ENCODE measurements at regions not wholly inside any gene's neighbourhood (a gene's known extent, or its start where the extent isn't known, plus 50 kb on each side); places are given as distances from the start of the nearest gene placed in this dataset.
"Not testable (repeated sequence)": the region's sequence is repeated elsewhere in the genome, so short reads cannot be mapped to it uniquely, and the experiment has no call there.

- H3K4me3 ChIP-seq (ENCODE audit: low read depth, low read length); H4K91ac ChIP-seq (ENCODE audit: low read depth, low read length); H4K12ac ChIP-seq (ENCODE audit: low read depth, low read length); H3K4me1 ChIP-seq (ENCODE audit: control insufficient read depth in 1 of 2, insufficient read depth in 2 of 2, low read length in 2 of 2); H2AK5ac ChIP-seq (ENCODE audit: low read length); H3K79me1 ChIP-seq (ENCODE audit: low read length); H3K9ac ChIP-seq (ENCODE audit: low read length); H2BK12ac ChIP-seq (ENCODE audit: low read length); H3K36me3 ChIP-seq (ENCODE audit: control insufficient read depth in 1 of 2, insufficient read depth in 2 of 2, low read length in 2 of 2); DNase-seq; H3K4ac ChIP-seq (ENCODE audit: low read depth, low read length); H2AFZ ChIP-seq (ENCODE audit: insufficient read depth, low read length, poor library complexity); H3K14ac ChIP-seq (ENCODE audit: low read length); H3K4me2 ChIP-seq (ENCODE audit: low read length); H2BK120ac ChIP-seq (ENCODE audit: insufficient read depth, low read length, poor library complexity); H3K79me2 ChIP-seq (ENCODE audit: control insufficient read depth, insufficient read depth, low read length, poor library complexity); H2BK5ac ChIP-seq (ENCODE audit: low read depth, low read length, poor library complexity); H3K27ac ChIP-seq (ENCODE audit: low read depth, low read length); H3K27me3 ChIP-seq (ENCODE audit: insufficient read depth, low read length); H3K23ac ChIP-seq (ENCODE audit: low read length); H3K9me3 ChIP-seq (ENCODE audit: insufficient read depth, low read depth, low read length); H4K8ac ChIP-seq (ENCODE audit: low read depth, low read length); H3K18ac ChIP-seq (ENCODE audit: low read length): not testable (repeated sequence)
- no CpG with 5 or more reads among the region's 51 CpGs for WGBS (ENCODE audit: extremely low coverage, insufficient coverage, insufficient read length)
These were observed 81.8 kb upstream of the SNTG2 start for GRCh38 chr2:868857-869256.

- Histone ChIP-seq H3K23ac (ENCODE audit: low read length) (no peak overlapping the region), H4K8ac (ENCODE audit: low read depth, low read length) (no peak overlapping the region), H3K79me1 (ENCODE audit: low read length) (no peaks in the 10 kb centered on the region), H3K79me2 (ENCODE audit: control insufficient read depth, insufficient read depth, low read length, poor library complexity) (no peaks in the 10 kb centered on the region), H3K4me1 (ENCODE audit: control insufficient read depth in 1 of 2, insufficient read depth in 2 of 2, low read length in 2 of 2) (no peaks in the 10 kb centered on the region), H4K12ac (ENCODE audit: low read depth, low read length) (no peak overlapping the region), H2BK120ac (ENCODE audit: insufficient read depth, low read length, poor library complexity) (no peak overlapping the region), H3K14ac (ENCODE audit: low read length) (no peak overlapping the region), H2AFZ (ENCODE audit: insufficient read depth, low read length, poor library complexity) (no peak overlapping the region), H4K91ac (ENCODE audit: low read depth, low read length) (no peak overlapping the region), H3K27me3 (ENCODE audit: insufficient read depth, low read length) (no peaks in the 10 kb centered on the region), H3K4ac (ENCODE audit: low read depth, low read length) (no peak overlapping the region), H3K4me3 (ENCODE audit: low read depth, low read length) (no peak overlapping the region), H3K18ac (ENCODE audit: low read length) (no peak overlapping the region), H3K36me3 (ENCODE audit: control insufficient read depth in 1 of 2, insufficient read depth in 2 of 2, low read length in 2 of 2) (no peaks in the 10 kb centered on the region), H3K9me3 (ENCODE audit: insufficient read depth, low read depth, low read length) (no peaks in the 10 kb centered on the region), H2BK12ac (ENCODE audit: low read length) (no peak overlapping the region), H3K4me2 (ENCODE audit: low read length) (no peak overlapping the region), H3K27ac (ENCODE audit: low read depth, low read length) (no peak overlapping the region), H2AK5ac (ENCODE audit: low read length) (no peak overlapping the region), H3K9ac (ENCODE audit: low read length) (no peak overlapping the region), H2BK5ac (ENCODE audit: low read depth, low read length, poor library complexity) (no peak overlapping the region)
- no peak for DNase-seq
- WGBS (ENCODE audit: extremely low coverage, insufficient coverage, insufficient read length): no CpG with 5 or more reads among the region's 9 CpGs
These were observed 83.4 kb upstream of the SNTG2 start for GRCh38 chr2:867296-867695.

GRCh38 chr2:866887-867286, 83.8 kb upstream of the SNTG2 start:
- no peaks in the 10 kb centered on the region for H3K36me3 ChIP-seq (ENCODE audit: control insufficient read depth in 1 of 2, insufficient read depth in 2 of 2, low read length in 2 of 2)
- no peaks in the 10 kb centered on the region for H3K9me3 ChIP-seq (ENCODE audit: insufficient read depth, low read depth, low read length)
- H4K12ac ChIP-seq (ENCODE audit: low read depth, low read length): no peak overlapping the region
- no peaks in the 10 kb centered on the region for H3K79me1 ChIP-seq (ENCODE audit: low read length)
- no peak overlapping the region for H3K23ac ChIP-seq (ENCODE audit: low read length)
- H3K4me2 ChIP-seq (ENCODE audit: low read length): no peak overlapping the region
- no peak overlapping the region for H4K91ac ChIP-seq (ENCODE audit: low read depth, low read length)
- no CpG with 5 or more reads among the region's 6 CpGs for WGBS (ENCODE audit: extremely low coverage, insufficient coverage, insufficient read length)
- no peak overlapping the region for H3K9ac ChIP-seq (ENCODE audit: low read length)
- no peaks in the 10 kb centered on the region for H3K27me3 ChIP-seq (ENCODE audit: insufficient read depth, low read length)
- H3K4ac ChIP-seq (ENCODE audit: low read depth, low read length): no peak overlapping the region
- H3K27ac ChIP-seq (ENCODE audit: low read depth, low read length): no peak overlapping the region
- H2BK12ac ChIP-seq (ENCODE audit: low read length): no peak overlapping the region
- H3K18ac ChIP-seq (ENCODE audit: low read length): no peak overlapping the region
- H2BK5ac ChIP-seq (ENCODE audit: low read depth, low read length, poor library complexity): no peak overlapping the region
- no peak overlapping the region for H4K8ac ChIP-seq (ENCODE audit: low read depth, low read length)
- no peak overlapping the region for H3K14ac ChIP-seq (ENCODE audit: low read length)
- no peak overlapping the region for H2BK120ac ChIP-seq (ENCODE audit: insufficient read depth, low read length, poor library complexity)
- H2AFZ ChIP-seq (ENCODE audit: insufficient read depth, low read length, poor library complexity): no peak overlapping the region
- no peaks in the 10 kb centered on the region for H3K79me2 ChIP-seq (ENCODE audit: control insufficient read depth, insufficient read depth, low read length, poor library complexity)
- no peak overlapping the region for H3K4me3 ChIP-seq (ENCODE audit: low read depth, low read length)
- DNase-seq: peak in 1 of 2 donors; percentile 3
- no peak overlapping the region for H2AK5ac ChIP-seq (ENCODE audit: low read length)
- H3K4me1 ChIP-seq (ENCODE audit: control insufficient read depth in 1 of 2, insufficient read depth in 2 of 2, low read length in 2 of 2): no peaks in the 10 kb centered on the region

- H2AK5ac ChIP-seq (ENCODE audit: low read length): no peak overlapping the region
- no peaks in the 10 kb centered on the region for H3K27me3 ChIP-seq (ENCODE audit: insufficient read depth, low read length)
- no peak overlapping the region for H3K4me2 ChIP-seq (ENCODE audit: low read length)
- H2BK5ac ChIP-seq (ENCODE audit: low read depth, low read length, poor library complexity): no peak overlapping the region
- no peak for DNase-seq
- no peak overlapping the region for H2AFZ ChIP-seq (ENCODE audit: insufficient read depth, low read length, poor library complexity)
- no peaks in the 10 kb centered on the region for H3K79me1 ChIP-seq (ENCODE audit: low read length)
- no peak overlapping the region for H3K9ac ChIP-seq (ENCODE audit: low read length)
- no peak overlapping the region for H3K14ac ChIP-seq (ENCODE audit: low read length)
- H2BK12ac ChIP-seq (ENCODE audit: low read length): no peak overlapping the region
- no peak overlapping the region for H4K12ac ChIP-seq (ENCODE audit: low read depth, low read length)
- H3K9me3 ChIP-seq (ENCODE audit: insufficient read depth, low read depth, low read length): no peaks in the 10 kb centered on the region
- H3K36me3 ChIP-seq (ENCODE audit: control insufficient read depth in 1 of 2, insufficient read depth in 2 of 2, low read length in 2 of 2): no peaks in the 10 kb centered on the region
- H3K4ac ChIP-seq (ENCODE audit: low read depth, low read length): no peak overlapping the region
- H3K79me2 ChIP-seq (ENCODE audit: control insufficient read depth, insufficient read depth, low read length, poor library complexity): no peaks in the 10 kb centered on the region
- no peak overlapping the region for H3K27ac ChIP-seq (ENCODE audit: low read depth, low read length)
- no peak overlapping the region for H2BK120ac ChIP-seq (ENCODE audit: insufficient read depth, low read length, poor library complexity)
- no peak overlapping the region for H4K8ac ChIP-seq (ENCODE audit: low read depth, low read length)
- H4K91ac ChIP-seq (ENCODE audit: low read depth, low read length): no peak overlapping the region
- no peak overlapping the region for H3K18ac ChIP-seq (ENCODE audit: low read length)
- no peak overlapping the region for H3K23ac ChIP-seq (ENCODE audit: low read length)
- no peak overlapping the region for H3K4me3 ChIP-seq (ENCODE audit: low read depth, low read length)
- H3K4me1 ChIP-seq (ENCODE audit: control insufficient read depth in 1 of 2, insufficient read depth in 2 of 2, low read length in 2 of 2): no peaks in the 10 kb centered on the region
- no CpG with 5 or more reads among the region's 15 CpGs for WGBS (ENCODE audit: extremely low coverage, insufficient coverage, insufficient read length)
These were observed 84.5 kb upstream of the SNTG2 start for GRCh38 chr2:866009-866680.

All from trophoblast cell (in vitro differentiated cells and primary cell).